ENCODE measurements at regions not wholly inside any gene's neighbourhood (a gene's known extent, or its start where the extent isn't known, plus 50 kb on each side); places are given as distances from the start of the nearest gene placed in this dataset.

GRCh38 chrX:150255441-150256296 lies 107.4 kb upstream of the MAMLD1 start:
- Histone ChIP-seq H3K9me3 (replicated peaks; ENCODE audit: insufficient read depth, low read length) (no peaks in the 10 kb centered on the region), H3K4me2 (ENCODE audit: low read depth, low read length) (no peak overlapping the region), H3K79me2 (ENCODE audit: low read length) (no peaks in the 10 kb centered on the region), H3K9ac (ENCODE audit: low read length) (no peak overlapping the region), H3K4me3 (ENCODE audit: low read length) (no peak overlapping the region), H3K36me3 (replicated peaks; ENCODE audit: insufficient read depth, low read length) (no peaks in the 10 kb centered on the region), H3F3A (ENCODE audit: insufficient read depth, low read length) (no peaks in the 10 kb centered on the region), H2AFZ (ENCODE audit: low read length) (no peak overlapping the region), H4K20me1 (ENCODE audit: insufficient read depth, low read length) (no peaks in the 10 kb centered on the region), H3K9me2 (replicated peaks; ENCODE audit: insufficient read depth, low read length) (no peaks in the 10 kb centered on the region), H3K27me3 (replicated peaks; ENCODE audit: insufficient read depth, low read length) (no peaks in the 10 kb centered on the region), H3K27ac (ENCODE audit: low read length) (no peak overlapping the region), H3K4me1 (ENCODE audit: low read length) (no peaks in the 10 kb centered on the region)
- no peak for DNase-seq
- TF ChIP-seq EZH2 (optimal IDR thresholded peaks at IDR 0.05; ENCODE audit: low read depth, low read length) = no peak
- no peak for TF ChIP-seq CTCF (IDR thresholded peaks at IDR 0.05; ENCODE audit: low read length)
- no peak for TF ChIP-seq EZH2phosphoT487 (IDR thresholded peaks at IDR 0.05; ENCODE audit: low read length)

GRCh38 chrX:150256297-150256650 lies 106.8 kb upstream of the MAMLD1 start:
- Histone ChIP-seq H3K79me2 (ENCODE audit: low read length) (no peaks in the 10 kb centered on the region), H3K9ac (ENCODE audit: low read length) (no peak overlapping the region), H3K9me3 (replicated peaks; ENCODE audit: insufficient read depth, low read length) (no peaks in the 10 kb centered on the region), H2AFZ (ENCODE audit: low read length) (no peak overlapping the region), H3K9me2 (replicated peaks; ENCODE audit: insufficient read depth, low read length) (no peaks in the 10 kb centered on the region), H3K4me3 (ENCODE audit: low read length) (no peak overlapping the region), H3F3A (ENCODE audit: insufficient read depth, low read length) (no peaks in the 10 kb centered on the region), H4K20me1 (ENCODE audit: insufficient read depth, low read length) (no peaks in the 10 kb centered on the region), H3K36me3 (replicated peaks; ENCODE audit: insufficient read depth, low read length) (no peaks in the 10 kb centered on the region), H3K27me3 (replicated peaks; ENCODE audit: insufficient read depth, low read length) (no peaks in the 10 kb centered on the region), H3K4me1 (ENCODE audit: low read length) (no peaks in the 10 kb centered on the region), H3K27ac (ENCODE audit: low read length) (no peak overlapping the region), H3K4me2 (ENCODE audit: low read depth, low read length) (no peak overlapping the region)
- DNase-seq = no peak
- TF ChIP-seq EZH2phosphoT487 (IDR thresholded peaks at IDR 0.05; ENCODE audit: low read length) (no peak), CTCF (IDR thresholded peaks at IDR 0.05; ENCODE audit: low read length) (no peak), EZH2 (optimal IDR thresholded peaks at IDR 0.05; ENCODE audit: low read depth, low read length) (no peak)

GRCh38 chrX:150257353-150258175 lies 105.6 kb upstream of the MAMLD1 start:
- H3F3A ChIP-seq (ENCODE audit: insufficient read depth, low read length) = no peaks in the 10 kb centered on the region
- H3K27me3 ChIP-seq (replicated peaks; ENCODE audit: insufficient read depth, low read length) = no peaks in the 10 kb centered on the region
- no peak overlapping the region for H3K4me2 ChIP-seq (ENCODE audit: low read depth, low read length)
- H3K4me3 ChIP-seq (ENCODE audit: low read length) = no peak overlapping the region
- H3K9ac ChIP-seq (ENCODE audit: low read length) = no peak overlapping the region
- no peak overlapping the region for H2AFZ ChIP-seq (ENCODE audit: low read length)
- H3K9me3 ChIP-seq (replicated peaks; ENCODE audit: insufficient read depth, low read length) = no peaks in the 10 kb centered on the region
- H3K36me3 ChIP-seq (replicated peaks; ENCODE audit: insufficient read depth, low read length) = no peaks in the 10 kb centered on the region
- DNase-seq = no peak
- no peaks in the 10 kb centered on the region for H4K20me1 ChIP-seq (ENCODE audit: insufficient read depth, low read length)
- H3K79me2 ChIP-seq (ENCODE audit: low read length) = no peaks in the 10 kb centered on the region
- TF ChIP-seq CTCF (IDR thresholded peaks at IDR 0.05; ENCODE audit: low read length) (no peak), EZH2phosphoT487 (IDR thresholded peaks at IDR 0.05; ENCODE audit: low read length) (no peak), EZH2 (optimal IDR thresholded peaks at IDR 0.05; ENCODE audit: low read depth, low read length) (no peak)
- H3K4me1 ChIP-seq (ENCODE audit: low read length) = no peaks in the 10 kb centered on the region
- no peak overlapping the region for H3K27ac ChIP-seq (ENCODE audit: low read length)
- no peaks in the 10 kb centered on the region for H3K9me2 ChIP-seq (replicated peaks; ENCODE audit: insufficient read depth, low read length)

Measured in MM.1S (cell line).